ENCODE measurements at regions not wholly inside any gene's neighbourhood (a gene's known extent, or its start where the extent isn't known, plus 50 kb on each side); places are given as distances from the start of the nearest gene placed in this dataset.

GRCh38 chr2:66382091-66382490, 52.8 kb upstream of the MEIS1 start:
- Histone ChIP-seq H3K9ac (ENCODE audit: low read length) (no peak overlapping the region), H3K9me3 (ENCODE audit: low read length) (no peaks in the 10 kb centered on the region), H3K36me3 (ENCODE audit: insufficient read depth, low read length) (no peaks in the 10 kb centered on the region)

GRCh38 chr2:66379473-66379872, 55.5 kb upstream of the MEIS1 start:
- H3K9ac ChIP-seq (ENCODE audit: low read length), result no peak overlapping the region
- no peaks in the 10 kb centered on the region for H3K4me1 ChIP-seq (ENCODE audit: insufficient read depth, low read length)
- H3K9me3 ChIP-seq (ENCODE audit: low read length), result no peaks in the 10 kb centered on the region
- no peak overlapping the region for H3K4me3 ChIP-seq (ENCODE audit: low read depth in 1 of 2, low read length in 2 of 2)
- no peaks in the 10 kb centered on the region for H3K27me3 ChIP-seq (ENCODE audit: control insufficient read depth in 1 of 2, insufficient read depth in 2 of 2, low read length in 2 of 2)
- H3K27ac ChIP-seq (ENCODE audit: low read depth, low read length), result no peak overlapping the region
- H3K36me3 ChIP-seq (ENCODE audit: insufficient read depth, low read length), result no peaks in the 10 kb centered on the region

More at GRCh38 chr2:66382091-66382490, 52.8 kb upstream of the MEIS1 start:
- Histone ChIP-seq H3K27ac (ENCODE audit: low read depth, low read length) (no peak overlapping the region), H3K27me3 (ENCODE audit: control insufficient read depth in 1 of 2, insufficient read depth in 2 of 2, low read length in 2 of 2) (no peaks in the 10 kb centered on the region), H3K4me3 (ENCODE audit: low read depth in 1 of 2, low read length in 2 of 2) (no peak overlapping the region), H3K4me1 (ENCODE audit: insufficient read depth, low read length) (no peaks in the 10 kb centered on the region)

GRCh38 chr2:66377832-66378231, 57.1 kb upstream of the MEIS1 start:
- H3K36me3 ChIP-seq (ENCODE audit: insufficient read depth, low read length), result no peaks in the 10 kb centered on the region
- H3K4me3 ChIP-seq (ENCODE audit: low read depth in 1 of 2, low read length in 2 of 2), result no peak overlapping the region
- no peaks in the 10 kb centered on the region for H3K9me3 ChIP-seq (ENCODE audit: low read length)
- no peak overlapping the region for H3K9ac ChIP-seq (ENCODE audit: low read length)
- H3K27ac ChIP-seq (ENCODE audit: low read depth, low read length), result no peak overlapping the region
- H3K27me3 ChIP-seq (ENCODE audit: control insufficient read depth in 1 of 2, insufficient read depth in 2 of 2, low read length in 2 of 2), result no peaks in the 10 kb centered on the region
- no peaks in the 10 kb centered on the region for H3K4me1 ChIP-seq (ENCODE audit: insufficient read depth, low read length)

DNA sequence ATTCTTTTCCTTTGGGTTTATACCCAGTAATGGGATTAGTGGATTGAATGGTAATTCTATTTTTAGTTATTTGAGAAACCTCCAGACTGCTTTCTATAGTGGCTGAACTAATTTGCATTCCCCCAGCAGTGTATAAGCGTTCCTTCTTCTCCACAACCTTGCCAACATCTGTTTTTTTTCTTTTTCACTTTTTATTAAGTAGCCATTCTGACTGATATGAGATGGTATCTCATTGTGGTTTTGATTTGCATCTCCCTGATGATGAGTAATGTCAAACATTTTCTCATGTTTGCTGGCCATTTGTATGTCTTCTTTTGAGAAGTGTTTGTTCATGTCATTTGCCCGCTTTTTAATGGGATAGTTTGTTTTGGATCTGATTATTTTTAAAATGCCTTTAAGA, 64.1 kb upstream of the MEIS1 start:
- no peaks in the 10 kb centered on the region for H3K9me3 ChIP-seq (ENCODE audit: low read length)
- H3K9ac ChIP-seq (ENCODE audit: low read length), result no peak overlapping the region
- no peaks in the 10 kb centered on the region for H3K36me3 ChIP-seq (ENCODE audit: insufficient read depth, low read length)
- no peak overlapping the region for H3K4me3 ChIP-seq (ENCODE audit: low read depth in 1 of 2, low read length in 2 of 2)
- H3K4me1 ChIP-seq (ENCODE audit: insufficient read depth, low read length), result peaks cover 2% of the 10 kb centered on the region
- H3K27ac ChIP-seq (ENCODE audit: low read depth, low read length), result no peak overlapping the region
- no peaks in the 10 kb centered on the region for H3K27me3 ChIP-seq (ENCODE audit: control insufficient read depth in 1 of 2, insufficient read depth in 2 of 2, low read length in 2 of 2)

- H3K9me3 ChIP-seq (ENCODE audit: low read length), result no peaks in the 10 kb centered on the region
- no peaks in the 10 kb centered on the region for H3K27me3 ChIP-seq (ENCODE audit: control insufficient read depth in 1 of 2, insufficient read depth in 2 of 2, low read length in 2 of 2)
- H3K9ac ChIP-seq (ENCODE audit: low read length), result no peak overlapping the region
- peaks cover 21% of the 10 kb centered on the region for H3K4me1 ChIP-seq (ENCODE audit: insufficient read depth, low read length)
- no peak overlapping the region for H3K4me3 ChIP-seq (ENCODE audit: low read depth in 1 of 2, low read length in 2 of 2)
- H3K36me3 ChIP-seq (ENCODE audit: insufficient read depth, low read length), result no peaks in the 10 kb centered on the region
- H3K27ac ChIP-seq (ENCODE audit: low read depth, low read length), result no peak overlapping the region
Observed at GRCh38 chr2:66366619-66367018, 68.3 kb upstream of the MEIS1 start.

DNA sequence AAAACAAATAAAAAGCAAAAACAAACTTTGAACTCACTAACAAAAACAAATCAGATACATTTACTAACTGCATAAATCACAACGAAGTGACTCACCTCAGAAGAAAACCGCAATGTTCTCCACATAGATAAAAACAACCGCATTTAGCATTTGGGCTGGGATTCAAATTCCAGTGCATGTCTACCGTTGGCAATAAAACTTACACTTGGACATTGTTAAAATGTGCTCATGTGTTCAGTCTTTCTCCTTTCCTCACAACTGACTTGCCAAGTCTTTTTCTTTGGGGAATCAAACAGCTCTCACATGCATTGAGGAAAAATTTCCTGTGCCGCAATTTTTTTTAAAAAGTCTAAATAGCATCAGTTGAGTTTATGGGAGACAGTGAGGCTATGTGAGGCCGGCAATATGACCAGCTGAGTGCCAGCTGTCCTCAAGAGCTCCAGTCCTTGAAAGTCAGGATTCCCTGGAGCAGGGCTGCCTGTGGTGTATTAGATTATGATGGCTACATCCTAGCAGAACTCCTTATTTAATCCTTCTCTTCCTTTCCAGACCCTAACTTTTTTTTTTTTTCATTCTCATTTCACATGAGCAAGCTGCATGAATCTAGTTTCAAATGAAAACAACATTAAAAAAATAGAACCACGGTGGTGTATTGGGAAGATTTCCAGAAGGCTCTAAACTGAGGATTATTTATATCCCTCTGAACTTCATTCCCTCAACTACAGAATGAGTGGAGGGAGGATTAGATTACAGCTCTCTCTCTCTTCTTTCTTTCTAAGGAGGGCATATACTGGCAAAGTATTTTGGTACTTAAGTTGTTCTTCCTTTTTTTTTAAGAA, 70.2 kb upstream of the MEIS1 start:
- H3K9ac ChIP-seq (ENCODE audit: low read length), result no peak overlapping the region
- H3K4me1 ChIP-seq (ENCODE audit: insufficient read depth, low read length), result peaks cover 21% of the 10 kb centered on the region
- H3K9me3 ChIP-seq (ENCODE audit: low read length), result no peaks in the 10 kb centered on the region
- H3K4me3 ChIP-seq (ENCODE audit: low read depth in 1 of 2, low read length in 2 of 2), result peak overlapping the region in 1 of 2 donors; percentile 11
- H3K36me3 ChIP-seq (ENCODE audit: insufficient read depth, low read length), result no peaks in the 10 kb centered on the region
- H3K27me3 ChIP-seq (ENCODE audit: control insufficient read depth in 1 of 2, insufficient read depth in 2 of 2, low read length in 2 of 2), result no peaks in the 10 kb centered on the region
- peak overlapping the region; percentile 48 for H3K27ac ChIP-seq (ENCODE audit: low read depth, low read length)

DNA sequence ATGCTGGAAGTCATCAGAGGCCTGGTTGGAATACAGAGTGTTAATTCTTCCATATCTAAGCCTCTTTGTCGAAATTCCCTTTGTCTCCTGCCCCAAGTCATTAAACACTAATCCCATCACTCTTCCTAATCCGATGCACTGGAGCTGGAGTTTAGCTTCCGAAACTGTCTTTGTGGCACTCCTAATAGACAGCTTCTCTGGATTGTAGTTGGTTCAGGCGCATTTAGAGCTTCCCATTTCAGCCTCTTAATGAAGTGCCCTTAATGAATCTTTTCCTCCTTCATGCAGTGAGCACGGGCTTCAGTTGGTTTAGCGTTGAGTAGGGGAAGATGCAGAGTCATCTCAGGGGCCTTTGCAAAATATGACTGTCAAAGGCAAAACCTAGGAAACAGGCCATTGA, 72.2 kb upstream of the MEIS1 start:
- H3K4me3 ChIP-seq (ENCODE audit: low read depth in 1 of 2, low read length in 2 of 2), result no peak overlapping the region
- H3K27ac ChIP-seq (ENCODE audit: low read depth, low read length), result no peak overlapping the region
- no peaks in the 10 kb centered on the region for H3K36me3 ChIP-seq (ENCODE audit: insufficient read depth, low read length)
- no peaks in the 10 kb centered on the region for H3K27me3 ChIP-seq (ENCODE audit: control insufficient read depth in 1 of 2, insufficient read depth in 2 of 2, low read length in 2 of 2)
- no peak overlapping the region for H3K9ac ChIP-seq (ENCODE audit: low read length)
- no peaks in the 10 kb centered on the region for H3K9me3 ChIP-seq (ENCODE audit: low read length)
- H3K4me1 ChIP-seq (ENCODE audit: insufficient read depth, low read length), result peaks cover 21% of the 10 kb centered on the region

DNA sequence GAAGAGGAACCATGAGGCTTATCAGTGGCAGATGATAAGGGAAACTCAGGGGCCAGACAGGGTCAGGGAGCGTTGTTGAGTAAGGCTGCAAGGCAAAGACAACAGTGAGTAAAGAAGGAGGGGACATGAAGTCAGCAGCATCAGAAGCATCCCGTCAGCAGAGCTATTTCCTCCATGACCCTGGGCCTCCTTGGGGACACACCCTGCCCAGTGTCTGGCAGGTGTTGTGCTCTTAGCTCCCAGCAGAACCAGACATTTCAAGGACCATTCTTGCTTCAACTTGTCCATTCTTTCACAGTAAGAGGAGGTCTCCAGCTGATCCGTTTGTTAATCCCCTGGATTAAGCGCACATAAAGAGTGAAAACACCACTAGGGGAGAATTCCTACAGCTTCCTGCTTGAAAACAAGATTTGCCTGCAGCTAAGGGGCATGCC, 88.7 kb upstream of the MEIS1 start:
- Histone ChIP-seq H3K27ac (ENCODE audit: low read depth, low read length) (no peak overlapping the region), H3K4me1 (ENCODE audit: insufficient read depth, low read length) (no peaks in the 10 kb centered on the region), H3K4me3 (ENCODE audit: low read depth in 1 of 2, low read length in 2 of 2) (no peak overlapping the region), H3K9me3 (ENCODE audit: low read length) (no peaks in the 10 kb centered on the region), H3K36me3 (ENCODE audit: insufficient read depth, low read length) (no peaks in the 10 kb centered on the region), H3K27me3 (ENCODE audit: control insufficient read depth in 1 of 2, insufficient read depth in 2 of 2, low read length in 2 of 2) (no peaks in the 10 kb centered on the region), H3K9ac (ENCODE audit: low read length) (no peak overlapping the region)

DNA sequence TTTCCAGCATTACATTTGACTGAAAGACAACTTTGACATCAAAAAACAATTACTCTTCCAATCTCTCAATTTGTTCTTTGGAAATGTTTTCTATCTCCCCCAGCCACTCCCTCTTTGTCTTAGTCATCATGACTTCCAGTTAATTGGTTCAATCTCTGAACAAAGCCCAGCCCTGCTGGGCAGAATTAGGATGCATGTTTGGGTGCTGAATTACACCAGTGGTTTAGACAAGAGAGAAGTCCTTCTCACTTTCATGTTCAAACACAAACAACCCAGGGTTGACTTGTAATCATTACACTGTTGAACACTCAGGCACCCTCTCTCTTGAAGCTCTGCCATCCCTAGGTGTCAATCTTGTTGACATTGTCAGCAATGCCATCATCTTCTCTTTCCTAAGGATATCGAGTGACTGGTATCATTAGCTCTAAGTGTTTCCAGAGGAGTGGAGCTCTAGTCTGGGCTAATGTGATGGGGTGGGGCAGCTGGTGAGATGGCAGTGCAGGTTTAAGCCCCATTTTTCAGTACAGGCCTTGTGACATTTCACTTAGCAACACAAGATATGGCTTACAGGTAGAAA, 90.8 kb upstream of the MEIS1 start:
- H3K9ac ChIP-seq (ENCODE audit: low read length), result no peak overlapping the region
- no peaks in the 10 kb centered on the region for H3K27me3 ChIP-seq (ENCODE audit: control insufficient read depth in 1 of 2, insufficient read depth in 2 of 2, low read length in 2 of 2)
- no peak overlapping the region for H3K4me3 ChIP-seq (ENCODE audit: low read depth in 1 of 2, low read length in 2 of 2)
- no peak overlapping the region for H3K27ac ChIP-seq (ENCODE audit: low read depth, low read length)
- no peaks in the 10 kb centered on the region for H3K9me3 ChIP-seq (ENCODE audit: low read length)
- no peaks in the 10 kb centered on the region for H3K4me1 ChIP-seq (ENCODE audit: insufficient read depth, low read length)
- no peaks in the 10 kb centered on the region for H3K36me3 ChIP-seq (ENCODE audit: insufficient read depth, low read length)

GRCh38 chr2:66343259-66343658, 91.7 kb upstream of the MEIS1 start:
- Histone ChIP-seq H3K4me3 (ENCODE audit: low read depth in 1 of 2, low read length in 2 of 2) (no peak overlapping the region), H3K9me3 (ENCODE audit: low read length) (no peaks in the 10 kb centered on the region), H3K9ac (ENCODE audit: low read length) (no peak overlapping the region), H3K4me1 (ENCODE audit: insufficient read depth, low read length) (no peaks in the 10 kb centered on the region), H3K27me3 (ENCODE audit: control insufficient read depth in 1 of 2, insufficient read depth in 2 of 2, low read length in 2 of 2) (no peaks in the 10 kb centered on the region), H3K36me3 (ENCODE audit: insufficient read depth, low read length) (no peaks in the 10 kb centered on the region), H3K27ac (ENCODE audit: low read depth, low read length) (no peak overlapping the region)

DNA sequence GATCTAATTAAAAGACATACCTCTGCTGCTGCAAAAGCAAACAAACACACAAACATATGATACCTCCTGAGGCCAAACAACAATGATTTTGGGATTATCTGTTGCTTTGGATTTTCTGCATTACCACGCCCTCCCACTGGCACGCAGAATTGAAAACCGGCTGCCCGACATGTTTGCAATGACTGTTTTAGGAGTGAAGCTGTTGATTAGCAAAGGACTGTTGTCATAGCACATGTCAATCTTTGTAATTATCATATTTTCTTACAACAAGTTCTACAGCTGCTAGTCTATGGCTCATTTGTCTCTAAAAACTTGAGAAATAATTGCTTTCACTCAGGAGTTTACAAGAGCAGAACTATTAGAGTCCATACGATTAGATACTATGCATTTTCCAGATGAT, 94.4 kb upstream of the MEIS1 start:
- Histone ChIP-seq H3K9ac (ENCODE audit: low read length) (no peak overlapping the region), H3K4me3 (ENCODE audit: low read depth in 1 of 2, low read length in 2 of 2) (no peak overlapping the region), H3K36me3 (ENCODE audit: insufficient read depth, low read length) (no peaks in the 10 kb centered on the region), H3K4me1 (ENCODE audit: insufficient read depth, low read length) (no peaks in the 10 kb centered on the region), H3K9me3 (ENCODE audit: low read length) (no peaks in the 10 kb centered on the region), H3K27me3 (ENCODE audit: control insufficient read depth in 1 of 2, insufficient read depth in 2 of 2, low read length in 2 of 2) (no peaks in the 10 kb centered on the region), H3K27ac (ENCODE audit: low read depth, low read length) (no peak overlapping the region)

Measured in muscle layer of colon (tissue), 2 donors.